LNCAP (cell line): ENCODE measurements at regions not wholly inside any gene's neighbourhood (a gene's known extent, or its start where the extent isn't known, plus 50 kb on each side); places are given as distances from the start of the nearest gene placed in this dataset.

Experiments
- CTCF ChIP-seq: fragments of 450-650 bp; IDR thresholded peaks from 2 replicates; pipeline ENCODE4 v1.5.1; 2017; ENCODE audit warnings: mild to moderate bottlenecking

- no peak for TF ChIP-seq CTCF
Measured at GRCh38 chr2:3009483-3009882, 368.1 kb downstream of the EIPR1 start.

- TF ChIP-seq CTCF = no peak
Measured at GRCh38 chr2:3009005-3009404, 368.6 kb downstream of the EIPR1 start.

- no peak for TF ChIP-seq CTCF
Measured at GRCh38 chr2:3008561-3008960, 369.1 kb downstream of the EIPR1 start.

GRCh38 chr2:3007135-3007534, 370.5 kb downstream of the EIPR1 start:
- no peak; the same call in 1 of the 2 replicates for TF ChIP-seq CTCF

GRCh38 chr2:3005859-3006501, 371.6 kb downstream of the EIPR1 start:
- TF ChIP-seq CTCF = no peak

GRCh38 chr2:3001615-3002560, 375.7 kb downstream of the EIPR1 start:
- TF ChIP-seq CTCF = peak; percentile 49

GRCh38 chr2:3000968-3001367, 376.6 kb downstream of the EIPR1 start:
- TF ChIP-seq CTCF = no peak
